SK-MEL-5 (cell line): ENCODE measurements at regions not wholly inside any gene's neighbourhood (a gene's known extent, or its start where the extent isn't known, plus 50 kb on each side); places are given as distances from the start of the nearest gene placed in this dataset.
"Not testable (repeated sequence)": the region's sequence is repeated elsewhere in the genome, so short reads cannot be mapped to it uniquely, and the experiment has no call there.

Source experiments
- DNase-seq: peaks from one replicate; pipeline ENCODE4 v3.0.0-alpha.2; 2016; ENCODE audit warnings: low read depth, low spot score
- in situ Hi-C: cut with HindIII; loops from 2 replicates; pipeline ENCODE4 v1.10.0; 2016; ENCODE audit warnings: low sequenced_read_pairs, high pct_unique_total_duplicates, low pct_unique_long_range_greater_than_20kb

DNA sequence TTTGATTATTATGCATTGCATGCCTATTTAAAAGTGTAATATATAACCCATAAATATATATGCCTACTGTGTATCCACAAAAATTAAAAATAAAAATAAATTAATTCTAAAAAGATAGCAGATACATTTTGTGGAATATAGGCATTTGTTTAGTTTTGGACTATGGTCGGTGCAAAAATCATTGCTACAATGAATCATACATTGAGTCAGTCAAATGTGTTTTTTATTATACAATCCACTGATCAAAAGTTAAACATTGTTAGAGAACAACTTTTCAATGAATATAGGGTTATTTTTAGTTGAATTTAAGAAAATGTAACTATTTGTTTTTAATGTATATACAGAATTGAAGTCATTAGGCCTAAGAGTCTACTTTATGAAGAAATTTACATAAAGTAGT lies 885.9 kb downstream of the EFNA5 start:
- in situ Hi-C loops: no loop called here
- DNase-seq: no peak

GRCh38 chr5:106780355-106780754 lies 890.4 kb downstream of the EFNA5 start:
- DNase-seq: no peak
- in situ Hi-C loops: no loop called here

- in situ Hi-C loops, DNase-seq: not testable (repeated sequence)
Observed at GRCh38 chr5:106776515-106776914, 894.2 kb downstream of the EFNA5 start.

DNA sequence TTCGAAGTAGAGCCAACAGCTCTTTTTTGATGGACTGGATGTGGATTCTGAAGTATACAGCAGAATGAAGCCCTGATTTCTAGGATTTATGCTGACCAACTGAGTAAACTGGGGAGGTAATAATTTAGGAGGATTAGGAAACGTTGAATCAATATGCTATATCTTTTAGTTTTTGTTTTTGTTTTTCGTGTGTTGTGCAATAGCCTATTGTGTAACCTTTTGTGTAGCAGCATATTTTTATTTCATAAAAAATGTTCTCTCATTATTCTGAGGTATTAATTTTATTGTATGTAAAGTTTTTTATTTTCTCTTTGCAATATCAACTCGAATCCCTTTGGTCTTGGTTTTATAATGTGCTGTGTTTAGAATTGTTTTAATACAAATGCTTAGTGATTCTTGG lies 902.3 kb downstream of the EFNA5 start:
- no peak for DNase-seq
- in situ Hi-C loops: no loop called here

DNA sequence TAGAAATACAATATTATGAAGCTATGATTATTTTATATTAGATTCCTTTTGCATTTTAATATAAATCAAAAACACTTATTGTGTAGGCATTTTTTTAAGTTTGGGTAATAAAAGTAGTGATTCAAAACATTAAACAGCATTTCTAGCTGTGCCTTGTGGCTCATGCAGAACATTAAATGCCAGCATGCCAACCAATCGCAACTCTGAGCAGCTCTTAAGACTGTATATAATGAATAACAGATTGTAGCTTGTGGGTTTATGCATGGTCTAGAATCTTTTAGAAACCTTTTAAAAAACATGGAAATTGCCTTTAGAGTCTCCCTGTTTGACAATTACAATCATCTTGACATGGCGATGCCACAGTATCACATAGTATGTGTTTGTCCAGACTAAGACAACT lies 903.8 kb downstream of the EFNA5 start:
- DNase-seq: no peak
- in situ Hi-C loops: no loop called here

GRCh38 chr5:106759581-106759980 lies 911.2 kb downstream of the EFNA5 start:
- in situ Hi-C loops: no loop called here
- DNase-seq: no peak

- in situ Hi-C loops: no loop called here
- DNase-seq: no peak
Observed at GRCh38 chr5:106759152-106759551, 911.6 kb downstream of the EFNA5 start.

DNA sequence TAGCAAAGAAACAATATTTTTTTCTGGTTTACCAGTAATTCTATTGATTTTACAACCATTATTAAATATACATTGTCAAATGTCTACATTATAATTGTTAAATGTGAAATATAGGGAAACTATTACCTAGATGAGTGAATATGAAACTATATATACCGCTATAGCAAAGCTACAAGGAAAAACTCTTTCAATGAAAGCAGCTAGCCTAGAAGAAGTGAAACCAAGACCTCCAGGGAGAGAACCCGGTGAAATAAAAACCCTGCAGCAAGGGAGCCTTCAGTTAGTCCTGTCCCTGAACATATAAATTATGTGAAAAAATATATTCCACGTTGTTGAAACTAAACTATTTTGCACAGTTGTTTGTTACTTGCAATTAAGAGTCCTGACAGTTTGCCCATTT lies 913.1 kb downstream of the EFNA5 start:
- no peak for DNase-seq
- in situ Hi-C loops: no loop called here

DNA sequence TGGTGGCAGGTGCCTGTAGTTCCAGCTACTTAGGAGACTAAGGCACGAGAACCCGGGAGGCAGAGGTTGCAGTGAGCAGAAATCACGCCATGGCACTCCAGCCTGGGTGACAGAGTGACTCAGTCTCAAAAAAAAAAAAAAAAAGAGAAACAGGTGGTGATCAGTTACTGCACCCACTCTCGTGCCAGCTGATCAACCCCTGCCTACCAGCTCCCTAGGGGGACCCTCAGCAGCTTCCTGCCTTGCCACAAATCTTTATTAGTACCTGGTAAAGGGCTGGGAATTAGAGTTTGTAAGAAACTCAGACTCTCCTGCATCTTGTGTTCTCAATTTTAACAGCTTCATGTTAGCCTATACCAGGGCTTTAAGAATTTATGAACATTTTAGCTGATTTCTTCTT lies 914.9 kb downstream of the EFNA5 start:
- in situ Hi-C loops: no loop called here

DNA sequence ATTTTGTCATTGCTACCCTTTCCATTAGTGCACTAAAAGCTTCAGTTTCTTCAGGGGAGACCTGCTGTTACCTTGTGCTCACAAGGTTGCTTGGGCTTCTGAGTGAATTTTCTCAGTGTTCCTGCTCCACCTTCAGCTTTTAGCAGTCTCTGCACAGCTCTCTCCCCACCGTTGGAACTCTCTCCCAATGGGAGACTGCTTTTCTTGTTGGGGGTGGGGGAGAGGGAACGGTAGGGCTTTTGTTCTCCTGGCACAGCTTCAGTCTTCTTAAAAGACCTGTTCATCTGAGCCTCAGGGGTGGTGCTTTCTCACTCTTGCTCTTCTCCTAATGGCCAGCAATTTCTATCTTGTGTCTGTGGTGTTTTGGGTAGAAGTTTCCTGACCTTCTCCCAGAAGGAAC lies 915.7 kb downstream of the EFNA5 start:
- in situ Hi-C loops: no loop called here

More for the DNA sequence above, 914.9 kb downstream of the EFNA5 start:
- DNase-seq: no peak

GRCh38 chr5:106749826-106750225 lies 920.9 kb downstream of the EFNA5 start:
- in situ Hi-C loops: no loop called here

More for the DNA sequence above, 915.7 kb downstream of the EFNA5 start:
- DNase-seq: peak; percentile 30

DNA sequence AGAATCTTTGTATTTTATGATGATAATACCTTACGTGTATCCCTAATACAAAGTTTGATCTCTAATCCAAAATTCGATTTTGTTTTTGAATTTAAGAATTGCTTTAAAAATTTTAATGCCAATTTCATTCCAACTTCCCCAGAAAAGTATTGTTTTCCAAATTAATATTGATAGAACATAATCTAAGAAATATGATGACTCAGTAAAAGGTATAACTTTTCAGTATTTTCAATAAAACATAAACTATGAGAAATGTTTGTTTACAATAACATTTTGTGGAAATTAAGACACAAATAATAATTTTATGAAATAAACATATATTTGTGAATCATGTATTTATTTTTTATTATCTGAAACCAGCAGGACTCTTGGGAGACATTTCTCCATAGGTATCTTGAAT lies 931.6 kb downstream of the EFNA5 start:
- DNase-seq: no peak
- in situ Hi-C loops: no loop called here

More at GRCh38 chr5:106749826-106750225, 920.9 kb downstream of the EFNA5 start:
- no peak for DNase-seq

- no peak for DNase-seq
- in situ Hi-C loops: no loop called here
Observed at GRCh38 chr5:106737111-106737510, 933.6 kb downstream of the EFNA5 start.

DNA sequence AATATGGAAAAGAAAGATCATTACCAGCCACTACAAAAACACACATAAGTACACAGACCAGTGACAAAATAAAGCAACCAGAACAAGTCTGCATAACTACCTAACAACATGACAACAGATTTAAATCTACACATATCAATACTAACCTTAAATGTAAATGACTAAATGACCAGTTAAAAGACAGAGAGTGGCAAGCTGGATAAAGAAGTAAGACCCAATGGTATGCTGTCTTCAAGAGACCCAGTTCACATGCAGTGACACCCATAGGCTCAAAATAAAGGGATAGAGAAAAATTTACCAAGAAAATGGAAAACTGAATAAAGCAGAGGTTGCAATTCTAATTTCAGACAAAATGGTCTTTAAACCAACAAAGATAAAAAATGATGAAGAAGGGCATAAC lies 938.1 kb downstream of the EFNA5 start:
- in situ Hi-C loops: no loop called here
- DNase-seq: no peak

- no peak for DNase-seq
- in situ Hi-C loops: no loop called here
Observed at GRCh38 chr5:106730912-106731311, 939.8 kb downstream of the EFNA5 start.

GRCh38 chr5:106730506-106730905 lies 940.2 kb downstream of the EFNA5 start:
- in situ Hi-C loops: no loop called here
- no peak for DNase-seq

GRCh38 chr5:106728208-106728607 lies 942.5 kb downstream of the EFNA5 start:
- in situ Hi-C loops: no loop called here

GRCh38 chr5:106727071-106727470 lies 943.7 kb downstream of the EFNA5 start:
- DNase-seq: peak; percentile 76
- in situ Hi-C loops: no loop called here

More at GRCh38 chr5:106728208-106728607, 942.5 kb downstream of the EFNA5 start:
- no peak for DNase-seq

GRCh38 chr5:106720367-106720766 lies 950.4 kb downstream of the EFNA5 start:
- in situ Hi-C loops: no loop called here
- DNase-seq: no peak

DNA sequence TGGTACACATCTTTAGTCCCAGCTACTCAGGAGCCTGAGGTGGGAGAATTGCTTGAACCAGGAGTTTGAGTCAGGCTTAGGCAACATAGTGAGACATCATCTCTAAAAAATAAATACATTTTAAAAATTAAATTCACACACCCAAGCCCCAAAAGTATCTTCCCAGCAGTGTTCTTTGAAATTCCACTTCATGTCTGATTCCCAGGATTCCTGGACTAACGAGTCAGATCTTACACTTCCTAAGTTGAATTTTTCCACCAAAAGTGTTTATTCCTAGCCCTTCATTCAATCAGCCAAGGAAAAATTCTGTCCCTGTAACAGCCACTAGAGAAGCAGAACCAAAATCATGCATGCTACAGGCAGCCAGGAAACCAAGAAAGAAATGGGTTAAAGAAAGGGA lies 970.9 kb downstream of the EFNA5 start:
- in situ Hi-C loops: no loop called here
- DNase-seq: no peak
